OCI-LY7 (cell line): ENCODE measurements at regions not wholly inside any gene's neighbourhood (a gene's known extent, or its start where the extent isn't known, plus 50 kb on each side); places are given as distances from the start of the nearest gene placed in this dataset.

ENCODE experiments used
- BruUV-seq: library from RNA; stranded (reverse); fragments of 400-500 nt; replicated peaks from 2 replicates; lab custom pipeline; 2021; lab: Mats Ljungman, UMichigan
- CTCF ChIA-PET: fragments of 300-600 bp; sonication (Branson Sonifier 250); formaldehyde crosslinking; loops from one replicate; lab custom pipeline; 2022; ENCODE audit warnings: antibody characterized with exemption; ENCODE audit not compliant: unreplicated experiment; lab: Charles Lee
- POLR2A ChIA-PET: fragments of 300-600 bp; sonication (Branson Sonifier 250); formaldehyde crosslinking; loops from one replicate; lab custom pipeline; 2022; ENCODE audit warnings: antibody characterized with exemption; lab: Charles Lee
- DNase-seq: peaks from one replicate; pipeline ENCODE4 v3.0.0-alpha.2; 2015; ENCODE audit warnings: low spot score
- H2AFZ ChIP-seq: fragments of 200-600 bp; sonication (generic), shearing (Covaris generic); 2 replicates; pipeline ENCODE4 v1.6.1; 2014; ENCODE audit warnings: mild to moderate bottlenecking, antibody characterized with exemption, low read length, moderate library complexity
- H3K27ac ChIP-seq: fragments of 200-600 bp; sonication (generic); 2 replicates; pipeline ENCODE4 v1.5.1; 2014; ENCODE audit warnings: mixed run types, low read depth, mild to moderate bottlenecking, moderate library complexity, low read length, inconsistent platforms; ENCODE audit not compliant: poor library complexity, severe bottlenecking
- H3K36me3 ChIP-seq: fragments of 200-600 bp; sonication (generic); 2 replicates; pipeline ENCODE4 v1.6.1; 2014; ENCODE audit warnings: mild to moderate bottlenecking, antibody characterized with exemption, low read length, moderate library complexity, mixed read lengths; ENCODE audit not compliant: insufficient read depth
- H3K4me1 ChIP-seq: fragments of 200-600 bp; sonication (generic); 2 replicates; pipeline ENCODE4 v1.5.1; 2014; ENCODE audit warnings: mild to moderate bottlenecking, low read length; ENCODE audit not compliant: insufficient read depth, poor library complexity, severe bottlenecking
- H3K4me2 ChIP-seq: fragments of 200-600 bp; sonication (generic); 2 replicates; pipeline ENCODE4 v1.6.1; 2014; ENCODE audit warnings: mild to moderate bottlenecking, low read length
- H3K4me3 ChIP-seq: fragments of 200-600 bp; sonication (generic); 2 replicates; pipeline ENCODE4 v1.5.1; 2014; ENCODE audit warnings: mild to moderate bottlenecking, low read depth, low read length; ENCODE audit not compliant: poor library complexity, severe bottlenecking
- H3K79me2 ChIP-seq: fragments of 200-600 bp; sonication (generic); 2 replicates; pipeline ENCODE4 v1.6.1; 2016; ENCODE audit warnings: low read depth, mild to moderate bottlenecking, low read length, moderate library complexity, mixed read lengths; ENCODE audit not compliant: insufficient read depth
- H3K9me2 ChIP-seq: fragments of 200-600 bp; sonication (generic); 2 replicates; pipeline ENCODE4 v1.6.1; 2016; ENCODE audit warnings: mild to moderate bottlenecking, low read length, mixed read lengths; ENCODE audit not compliant: insufficient read depth
- H3K9me3 ChIP-seq: fragments of 200-600 bp; sonication (generic); 2 replicates; pipeline ENCODE4 v1.6.1; 2014; ENCODE audit warnings: mild to moderate bottlenecking, mixed run types, low read length, mixed read lengths
- H4K20me1 ChIP-seq: fragments of 200-600 bp; sonication (generic); 2 replicates; pipeline ENCODE4 v1.6.1; 2014; ENCODE audit warnings: mild to moderate bottlenecking, antibody characterized with exemption, low read length, moderate library complexity, mixed read lengths; ENCODE audit not compliant: insufficient read depth
- EZH2phosphoT487 ChIP-seq: fragments of 200-600 bp; sonication (generic); IDR thresholded peaks from 2 replicates; pipeline ENCODE4 v1.6.1; 2018; ENCODE audit warnings: low read depth, borderline replicate concordance, mild to moderate bottlenecking, mixed run types, antibody characterized with exemption, low read length, moderate library complexity, mixed read lengths
- intact Hi-C: fragments of 100-400 bp; cut with micrococcal nuclease; formaldehyde crosslinking; loops from one replicate; pipeline ENCODE4 v1.10.0; 2022; ENCODE audit not compliant: unreplicated experiment
- TF ChIP-seq, protein P1 (sequence below): fragments of 200-600 bp; sonication (generic); conservative IDR thresholded peaks from 2 replicates; pipeline ENCODE4 v1.5.1; 2014; ENCODE audit warnings: mild to moderate bottlenecking, antibody characterized with exemption, low read length, moderate library complexity, mixed read lengths

- H3K36me3 ChIP-seq = no peaks in the 10 kb centered on the region
- no peak overlapping the region for H3K27ac ChIP-seq
- DNase-seq = no peak
- H3K4me2 ChIP-seq = no peak overlapping the region
- intact Hi-C loops = no loop called here
- no TSS peak for BruUV-seq
- no peak for TF ChIP-seq EZH2phosphoT487
- TF ChIP-seq, protein P1, sequence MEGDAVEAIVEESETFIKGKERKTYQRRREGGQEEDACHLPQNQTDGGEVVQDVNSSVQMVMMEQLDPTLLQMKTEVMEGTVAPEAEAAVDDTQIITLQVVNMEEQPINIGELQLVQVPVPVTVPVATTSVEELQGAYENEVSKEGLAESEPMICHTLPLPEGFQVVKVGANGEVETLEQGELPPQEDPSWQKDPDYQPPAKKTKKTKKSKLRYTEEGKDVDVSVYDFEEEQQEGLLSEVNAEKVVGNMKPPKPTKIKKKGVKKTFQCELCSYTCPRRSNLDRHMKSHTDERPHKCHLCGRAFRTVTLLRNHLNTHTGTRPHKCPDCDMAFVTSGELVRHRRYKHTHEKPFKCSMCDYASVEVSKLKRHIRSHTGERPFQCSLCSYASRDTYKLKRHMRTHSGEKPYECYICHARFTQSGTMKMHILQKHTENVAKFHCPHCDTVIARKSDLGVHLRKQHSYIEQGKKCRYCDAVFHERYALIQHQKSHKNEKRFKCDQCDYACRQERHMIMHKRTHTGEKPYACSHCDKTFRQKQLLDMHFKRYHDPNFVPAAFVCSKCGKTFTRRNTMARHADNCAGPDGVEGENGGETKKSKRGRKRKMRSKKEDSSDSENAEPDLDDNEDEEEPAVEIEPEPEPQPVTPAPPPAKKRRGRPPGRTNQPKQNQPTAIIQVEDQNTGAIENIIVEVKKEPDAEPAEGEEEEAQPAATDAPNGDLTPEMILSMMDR = no peak
- ChIA-PET POLR2A (no interaction called here), CTCF (no interaction called here)
- no peaks in the 10 kb centered on the region for H3K9me3 ChIP-seq
- H3K9me2 ChIP-seq = no peaks in the 10 kb centered on the region
- H3K4me3 ChIP-seq = no peak overlapping the region
- H3K4me1 ChIP-seq = no peaks in the 10 kb centered on the region
- H3K79me2 ChIP-seq = no peaks in the 10 kb centered on the region
- H4K20me1 ChIP-seq = no peaks in the 10 kb centered on the region
- no peak overlapping the region for H2AFZ ChIP-seq
Observed at GRCh38 chr5:5683174-5683573, 260.7 kb downstream of the ICE1 start.

- no peaks in the 10 kb centered on the region for H3K79me2 ChIP-seq
- no peak overlapping the region for H3K27ac ChIP-seq
- no peaks in the 10 kb centered on the region for H3K36me3 ChIP-seq
- no peak overlapping the region for H3K4me2 ChIP-seq
- H2AFZ ChIP-seq = no peak overlapping the region
- intact Hi-C loops = no loop called here
- no TSS peak for BruUV-seq
- no peaks in the 10 kb centered on the region for H3K9me3 ChIP-seq
- no peak for DNase-seq
- H4K20me1 ChIP-seq = no peaks in the 10 kb centered on the region
- TF ChIP-seq, protein P1 = no peak
- no peak for TF ChIP-seq EZH2phosphoT487
- H3K4me3 ChIP-seq = no peak overlapping the region
- H3K9me2 ChIP-seq = no peaks in the 10 kb centered on the region
- POLR2A ChIA-PET = no interaction called here
- no peaks in the 10 kb centered on the region for H3K4me1 ChIP-seq
- CTCF ChIA-PET = no interaction called here
Observed at GRCh38 chr5:5678909-5679308, 256.4 kb downstream of the ICE1 start.

GRCh38 chr5:5677738-5678137 lies 255.3 kb downstream of the ICE1 start:
- Histone ChIP-seq H4K20me1 (no peaks in the 10 kb centered on the region), H2AFZ (no peak overlapping the region), H3K4me2 (no peak overlapping the region), H3K36me3 (no peaks in the 10 kb centered on the region), H3K9me2 (no peaks in the 10 kb centered on the region), H3K4me3 (no peak overlapping the region), H3K9me3 (no peaks in the 10 kb centered on the region), H3K27ac (no peak overlapping the region), H3K4me1 (no peaks in the 10 kb centered on the region), H3K79me2 (no peaks in the 10 kb centered on the region)
- no TSS peak for BruUV-seq
- no peak for DNase-seq
- POLR2A ChIA-PET = no interaction called here
- no peak for TF ChIP-seq EZH2phosphoT487
- TF ChIP-seq, protein P1 = no peak
- intact Hi-C loops = no loop called here
- CTCF ChIA-PET = no interaction called here
